ENCODE measurements at regions not wholly inside any gene's neighbourhood (a gene's known extent, or its start where the extent isn't known, plus 50 kb on each side); places are given as distances from the start of the nearest gene placed in this dataset.

- TF ChIP-seq ZNF407 (CRISPR knock-in tag; IDR thresholded peaks at IDR 0.05; ENCODE audit: not compliant biosample characterization) (no peak), ZNF280D (CRISPR knock-in tag; IDR thresholded peaks at IDR 0.05) (no peak), ZNF512 (CRISPR knock-in tag; IDR thresholded peaks at IDR 0.05) (no peak), CEBPG (CRISPR knock-in tag; IDR thresholded peaks at IDR 0.05) (peak; percentile 27; the same call in 1 of the 2 replicates), TFDP2 (CRISPR knock-in tag; IDR thresholded peaks at IDR 0.05) (no peak), ZNF263 (CRISPR knock-in tag; IDR thresholded peaks at IDR 0.05) (peak; percentile 86), MED1 (CRISPR knock-in tag; IDR thresholded peaks at IDR 0.05) (0 out of 2 replicates have a peak, but pooled peaks have one; percentile 18), HNF1A (IDR thresholded peaks at IDR 0.05; ENCODE audit: low read depth) (peak; percentile 80), HNF1A (CRISPR knock-in tag; IDR thresholded peaks at IDR 0.05; ENCODE audit: borderline replicate concordance) (peak; percentile 74; the same call in 1 of the 2 replicates)
These were observed 77.0 kb upstream of the ARHGAP29 start (continued) for GRCh38 chr1:94314222-94314858.

Measured in HepG2 (cell line).